PC-3 (cell line): ENCODE measurements at regions not wholly inside any gene's neighbourhood (a gene's known extent, or its start where the extent isn't known, plus 50 kb on each side); places are given as distances from the start of the nearest gene placed in this dataset.

ENCODE experiments used
- ATAC-seq: fragments of 200-7000 bp; cut with Tn5 transposase; 2 replicates; pipeline ENCODE4 v1.9.1; 2020; ENCODE audit warnings: mild to moderate bottlenecking, moderate library complexity
- BruUV-seq: library from RNA; stranded (reverse); fragments of 400-500 nt; replicated peaks from 2 replicates; lab custom pipeline; 2021; lab: Mats Ljungman, UMichigan
- CTCF ChIA-PET: fragments of 300-600 bp; sonication (Branson Sonifier 250); formaldehyde crosslinking; loops from one replicate; lab custom pipeline; 2022; ENCODE audit warnings: antibody characterized with exemption; lab: Charles Lee
- POLR2A ChIA-PET: fragments of 300-600 bp; sonication (Branson Sonifier 250); formaldehyde crosslinking; loops from one replicate; lab custom pipeline; 2022; ENCODE audit warnings: antibody characterized with exemption; ENCODE audit not compliant: unreplicated experiment; lab: Charles Lee
- DNase-seq: peaks from one replicate; pipeline ENCODE4 v3.0.0-alpha.2; 2015
- H2AFZ ChIP-seq: fragments of 300-600 bp; sonication (generic); 2 replicates; pipeline ENCODE4 v1.6.0; 2016; ENCODE audit warnings: antibody characterized with exemption, low read length
- H3F3A ChIP-seq: fragments of 300-600 bp; sonication (generic); one replicate; pipeline ENCODE4 v1.6.0; 2017; ENCODE audit warnings: antibody characterized with exemption, low read length, control low read depth, mild to moderate bottlenecking; ENCODE audit not compliant: unreplicated experiment
- H3K27ac ChIP-seq: fragments of 300-600 bp; sonication (generic); 2 replicates; pipeline ENCODE4 v1.5.1; 2016; ENCODE audit warnings: mild to moderate bottlenecking, low read length
- H3K27me3 ChIP-seq: fragments of 300-600 bp; sonication (generic); 2 replicates; pipeline ENCODE4 v1.6.1; 2016; ENCODE audit warnings: low read length, mixed read lengths
- H3K36me3 ChIP-seq: fragments of 300-600 bp; sonication (generic); 2 replicates; pipeline ENCODE4 v1.6.1; 2016; ENCODE audit warnings: low read depth, mixed run types, low read length, mixed read lengths
- H3K4me1 ChIP-seq: fragments of 300-600 bp; sonication (generic); 2 replicates; pipeline ENCODE4 v1.5.1; 2016; ENCODE audit warnings: low read length; ENCODE audit not compliant: insufficient read depth
- H3K4me2 ChIP-seq: fragments of 300-600 bp; sonication (generic); 2 replicates; pipeline ENCODE4 v1.6.0; 2016; ENCODE audit warnings: low read length
- H3K4me3 ChIP-seq: fragments of 300-600 bp; sonication (generic); 2 replicates; pipeline ENCODE4 v1.5.1; 2016; ENCODE audit warnings: mild to moderate bottlenecking, low read length, mixed read lengths
- H3K79me2 ChIP-seq: fragments of 300-600 bp; sonication (generic); 2 replicates; pipeline ENCODE4 v1.6.1; 2017; ENCODE audit warnings: low read length, mixed read lengths
- H3K9ac ChIP-seq: fragments of 300-600 bp; sonication (generic); 2 replicates; pipeline ENCODE4 v1.6.0; 2016; ENCODE audit warnings: mild to moderate bottlenecking, low read length
- H3K9me2 ChIP-seq: fragments of 300-600 bp; sonication (generic); replicated peaks from 2 replicates; pipeline ENCODE4 v1.6.1; 2016; ENCODE audit warnings: mixed run types, low read length, mixed read lengths
- H3K9me3 ChIP-seq: fragments of 300-600 bp; sonication (generic); 2 replicates; pipeline ENCODE4 v1.6.1; 2016; ENCODE audit warnings: low read length, mixed read lengths
- H4K20me1 ChIP-seq: fragments of 300-600 bp; sonication (generic); 2 replicates; pipeline ENCODE4 v1.6.1; 2016; ENCODE audit warnings: low read length, mixed read lengths
- EZH2 ChIP-seq: fragments of 300-600 bp; sonication (generic); IDR thresholded peaks from one replicate; pipeline ENCODE4 v1.6.1; 2017; ENCODE audit warnings: antibody characterized with exemption, mild to moderate bottlenecking, low read length; ENCODE audit not compliant: unreplicated experiment
- EZH2phosphoT487 ChIP-seq: fragments of 300-600 bp; sonication (generic); IDR thresholded peaks from 2 replicates; pipeline ENCODE4 v1.6.1; 2018; ENCODE audit warnings: mild to moderate bottlenecking, antibody characterized with exemption, low read length, borderline replicate concordance
- intact Hi-C: fragments of 100-400 bp; cut with micrococcal nuclease; formaldehyde crosslinking; loops from 2 replicates; pipeline ENCODE4 v1.9.0; 2023
- TF ChIP-seq, protein P1 (sequence below): fragments of 300-600 bp; sonication (generic); conservative IDR thresholded peaks from 2 replicates; pipeline ENCODE4 v1.5.1; 2017; ENCODE audit warnings: antibody characterized with exemption, low read depth, mild to moderate bottlenecking, low read length

- intact Hi-C loops, result no loop called here
- H2AFZ ChIP-seq, result no peak overlapping the region
- CTCF ChIA-PET, result no interaction called here
- H3K27ac ChIP-seq, result no peak overlapping the region
- ATAC-seq (no peak), DNase-seq (no peak)
- H3K9me3 ChIP-seq, result no peaks in the 10 kb centered on the region
- no peaks in the 10 kb centered on the region for H3K36me3 ChIP-seq
- no peaks in the 10 kb centered on the region for H4K20me1 ChIP-seq
- no peaks in the 10 kb centered on the region for H3F3A ChIP-seq
- no TSS peak for BruUV-seq
- no peaks in the 10 kb centered on the region for H3K27me3 ChIP-seq
- no peak overlapping the region for H3K4me3 ChIP-seq
- POLR2A ChIA-PET, result no interaction called here
- no peak overlapping the region for H3K4me2 ChIP-seq
- TF ChIP-seq EZH2phosphoT487, result no peak
- TF ChIP-seq, protein P1, sequence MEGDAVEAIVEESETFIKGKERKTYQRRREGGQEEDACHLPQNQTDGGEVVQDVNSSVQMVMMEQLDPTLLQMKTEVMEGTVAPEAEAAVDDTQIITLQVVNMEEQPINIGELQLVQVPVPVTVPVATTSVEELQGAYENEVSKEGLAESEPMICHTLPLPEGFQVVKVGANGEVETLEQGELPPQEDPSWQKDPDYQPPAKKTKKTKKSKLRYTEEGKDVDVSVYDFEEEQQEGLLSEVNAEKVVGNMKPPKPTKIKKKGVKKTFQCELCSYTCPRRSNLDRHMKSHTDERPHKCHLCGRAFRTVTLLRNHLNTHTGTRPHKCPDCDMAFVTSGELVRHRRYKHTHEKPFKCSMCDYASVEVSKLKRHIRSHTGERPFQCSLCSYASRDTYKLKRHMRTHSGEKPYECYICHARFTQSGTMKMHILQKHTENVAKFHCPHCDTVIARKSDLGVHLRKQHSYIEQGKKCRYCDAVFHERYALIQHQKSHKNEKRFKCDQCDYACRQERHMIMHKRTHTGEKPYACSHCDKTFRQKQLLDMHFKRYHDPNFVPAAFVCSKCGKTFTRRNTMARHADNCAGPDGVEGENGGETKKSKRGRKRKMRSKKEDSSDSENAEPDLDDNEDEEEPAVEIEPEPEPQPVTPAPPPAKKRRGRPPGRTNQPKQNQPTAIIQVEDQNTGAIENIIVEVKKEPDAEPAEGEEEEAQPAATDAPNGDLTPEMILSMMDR, result no peak
- no peak for TF ChIP-seq EZH2
- H3K79me2 ChIP-seq, result no peaks in the 10 kb centered on the region
- H3K9ac ChIP-seq, result no peak overlapping the region
- H3K4me1 ChIP-seq, result no peaks in the 10 kb centered on the region
- H3K9me2 ChIP-seq, result no peaks in the 10 kb centered on the region
Measured at GRCh38 chr1:30437059-30437576, 286.3 kb downstream of the MATN1 start.

- Histone ChIP-seq H3K9me3 (peaks cover 6% of the 10 kb centered on the region; the same call in 1 of the 2 replicates), H3K4me1 (no peaks in the 10 kb centered on the region), H3K4me2 (no peak overlapping the region), H3F3A (no peaks in the 10 kb centered on the region), H2AFZ (no peak overlapping the region), H3K27me3 (peaks cover 10% of the 10 kb centered on the region; the same call in 1 of the 2 replicates), H3K9ac (no peak overlapping the region), H3K4me3 (no peak overlapping the region), H4K20me1 (no peaks in the 10 kb centered on the region), H3K9me2 (no peaks in the 10 kb centered on the region), H3K27ac (no peak overlapping the region), H3K79me2 (no peaks in the 10 kb centered on the region), H3K36me3 (no peaks in the 10 kb centered on the region)
- ChIA-PET CTCF (no interaction called here), POLR2A (no interaction called here)
- BruUV-seq, result no TSS peak
- TF ChIP-seq, protein P1, result no peak
- no peak for TF ChIP-seq EZH2phosphoT487
- TF ChIP-seq EZH2, result no peak
- DNase-seq (no peak), ATAC-seq (no peak)
- intact Hi-C loops, result no loop called here
Measured at GRCh38 chr1:30427545-30427944, 295.8 kb downstream of the MATN1 start.

GRCh38 chr1:30425046-30425445 lies 298.3 kb downstream of the MATN1 start:
- H3K27ac ChIP-seq, result no peak overlapping the region
- no peak for DNase-seq

More at GRCh38 chr1:30425046-30425445, 298.3 kb downstream of the MATN1 start:
- Histone ChIP-seq H3K4me3 (no peak overlapping the region), H3K27me3 (peaks cover 14% of the 10 kb centered on the region; the same call in 1 of the 2 replicates), H3K9me3 (no peaks in the 10 kb centered on the region), H3K36me3 (no peaks in the 10 kb centered on the region), H3K9me2 (no peaks in the 10 kb centered on the region), H3K79me2 (no peaks in the 10 kb centered on the region), H4K20me1 (no peaks in the 10 kb centered on the region), H3F3A (no peaks in the 10 kb centered on the region), H2AFZ (no peak overlapping the region), H3K4me1 (no peaks in the 10 kb centered on the region), H3K4me2 (no peak overlapping the region), H3K9ac (no peak overlapping the region)
- intact Hi-C loops, result no loop called here
- CTCF ChIA-PET, result no interaction called here
- TF ChIP-seq EZH2, result no peak
- no peak for TF ChIP-seq EZH2phosphoT487
- TF ChIP-seq, protein P1, result no peak
- no peak for ATAC-seq
- POLR2A ChIA-PET, result no interaction called here
- BruUV-seq, result no TSS peak
